Hematopoietic multipotent progenitor cell treated with erythropoietin and hydrocortisone succinate and interleukin-3 and kit ligand, for 4 days (in vitro differentiated cells): ENCODE measurements at regions not wholly inside any gene's neighbourhood (a gene's known extent, or its start where the extent isn't known, plus 50 kb on each side); places are given as distances from the start of the nearest gene placed in this dataset.

ENCODE experiments used
- DNase-seq: peaks from one replicate; pipeline ENCODE4 v3.0.0-alpha.2; 2015

DNA sequence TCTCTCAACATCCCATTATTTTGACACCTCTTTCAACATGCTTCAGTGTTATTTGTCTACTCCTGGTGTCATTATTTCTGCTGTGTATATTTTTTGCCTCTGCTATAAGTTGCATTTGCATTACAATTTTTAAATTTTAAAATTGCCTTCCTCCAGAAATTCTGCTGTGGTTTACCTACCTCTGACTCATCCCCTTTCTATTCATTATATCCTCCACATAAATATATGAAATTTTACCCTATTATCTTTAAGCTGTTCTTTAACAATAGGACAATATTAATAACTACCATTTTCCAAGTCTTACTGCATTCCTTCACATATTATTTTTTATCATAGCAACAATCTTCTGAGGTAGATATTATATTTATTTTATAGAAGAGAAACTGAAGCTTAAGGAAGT, 178.1 kb upstream of the NRIP1 start:
- DNase-seq, result no peak

DNA sequence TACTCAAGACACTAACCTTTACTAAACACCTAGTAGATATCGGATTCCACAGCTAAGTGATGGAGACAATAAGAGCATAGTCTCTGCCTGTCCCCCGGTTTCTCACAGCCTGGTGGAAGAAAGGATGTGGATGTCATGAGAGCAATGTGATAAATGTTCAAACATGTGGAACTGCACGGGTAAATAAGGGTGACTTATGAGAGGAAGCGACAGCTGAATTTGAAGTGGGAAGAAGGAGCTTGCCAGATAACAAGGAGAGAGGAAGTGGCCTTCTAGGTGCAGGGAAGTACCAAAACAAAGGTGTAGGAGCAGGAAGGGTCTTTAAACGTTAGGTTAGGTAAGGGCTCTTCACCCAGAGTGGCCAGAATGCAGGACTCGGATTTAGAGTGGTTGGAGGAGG, 178.6 kb upstream of the NRIP1 start:
- DNase-seq, result peak; percentile 9

DNA sequence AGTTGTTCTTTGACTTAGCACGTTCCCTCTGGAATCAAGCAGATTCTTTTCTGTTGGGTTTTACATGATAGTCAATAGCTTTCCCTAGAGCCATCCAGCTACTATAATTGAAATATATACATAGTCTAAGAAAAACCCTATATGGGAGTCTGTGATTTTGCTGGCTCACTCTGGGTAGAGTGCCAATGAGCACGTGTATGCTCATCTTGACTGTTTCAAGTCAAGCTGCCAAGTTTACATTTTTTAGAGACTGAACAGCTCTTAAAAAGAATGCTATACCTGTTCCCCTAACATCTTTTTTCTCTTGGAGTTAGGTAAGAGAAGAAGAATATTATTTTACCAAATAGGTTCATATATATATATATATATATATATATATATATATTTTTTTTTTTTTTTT, 182.8 kb upstream of the NRIP1 start:
- DNase-seq, result no peak

DNA sequence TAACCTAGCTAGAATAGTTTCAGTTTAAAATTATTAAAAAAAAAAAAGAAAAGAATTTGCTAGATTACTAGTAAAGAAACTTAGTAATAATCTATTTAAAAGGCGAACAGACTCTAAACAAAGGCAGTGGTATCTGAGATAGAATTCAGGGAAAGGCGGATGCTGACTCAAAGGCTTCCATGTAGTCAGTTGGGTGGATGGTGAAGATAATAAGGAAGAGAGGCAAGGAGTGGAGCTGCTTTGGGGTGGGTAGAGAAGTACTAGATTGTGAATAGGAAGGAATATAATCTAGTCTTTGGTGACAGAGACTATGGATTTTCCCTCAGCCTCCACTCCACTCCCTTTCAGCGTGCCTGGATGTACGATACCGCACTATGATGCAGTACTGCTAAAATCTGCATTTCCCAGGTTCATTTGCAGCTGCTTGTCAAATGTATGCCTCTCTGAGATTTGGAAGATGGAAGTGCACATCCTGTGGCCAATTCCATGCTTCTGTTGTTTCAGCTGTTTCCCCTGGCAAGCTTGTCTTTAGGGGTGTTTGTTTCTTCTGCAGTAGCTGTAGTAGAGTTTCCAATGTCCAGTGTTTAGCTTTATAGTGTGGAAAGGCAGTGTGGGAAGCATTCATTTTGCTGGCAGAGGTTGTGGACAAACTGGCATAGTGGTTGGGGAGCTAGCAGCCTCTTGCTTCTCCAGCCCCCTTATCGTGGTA, 184.6 kb upstream of the NRIP1 start:
- no peak for DNase-seq

DNA sequence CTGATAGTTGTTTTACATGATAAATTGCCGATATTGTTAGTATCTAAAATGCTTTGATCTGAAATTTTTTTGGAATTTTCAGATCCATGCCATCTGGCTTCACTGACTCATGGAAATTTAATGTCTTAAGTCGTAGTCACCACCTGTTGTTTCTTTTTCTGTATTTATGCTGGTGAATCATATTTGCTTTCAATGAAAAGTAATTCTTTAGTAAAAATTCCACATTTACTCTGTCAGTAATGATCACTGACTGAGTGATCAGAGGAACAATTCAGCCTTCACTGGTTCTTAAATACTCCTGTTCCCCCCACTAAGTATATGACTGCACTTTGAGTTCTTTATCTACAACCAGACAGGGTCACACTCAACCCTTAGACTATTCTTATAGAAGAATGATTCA, 185.6 kb upstream of the NRIP1 start:
- no peak for DNase-seq

DNA sequence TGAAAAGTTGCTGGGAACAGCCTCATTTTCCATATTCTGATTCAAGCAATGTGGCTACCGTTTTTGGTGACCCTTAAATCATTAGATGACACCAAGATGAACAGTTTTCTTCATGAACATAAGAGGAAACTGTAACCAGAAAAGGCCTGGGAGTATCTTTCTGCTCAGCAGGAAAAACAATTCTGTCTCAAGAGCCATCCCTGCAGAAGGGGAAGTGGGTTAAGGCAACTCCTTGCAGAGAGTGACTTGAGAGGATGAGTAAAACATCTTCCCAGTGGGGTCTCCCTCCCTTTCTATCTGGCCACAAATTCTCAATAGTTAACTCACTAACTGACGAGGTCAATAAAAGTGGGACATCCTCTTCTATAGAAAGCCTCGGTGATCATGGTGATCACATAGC, 187.6 kb upstream of the NRIP1 start:
- DNase-seq, result peak; percentile 19

DNA sequence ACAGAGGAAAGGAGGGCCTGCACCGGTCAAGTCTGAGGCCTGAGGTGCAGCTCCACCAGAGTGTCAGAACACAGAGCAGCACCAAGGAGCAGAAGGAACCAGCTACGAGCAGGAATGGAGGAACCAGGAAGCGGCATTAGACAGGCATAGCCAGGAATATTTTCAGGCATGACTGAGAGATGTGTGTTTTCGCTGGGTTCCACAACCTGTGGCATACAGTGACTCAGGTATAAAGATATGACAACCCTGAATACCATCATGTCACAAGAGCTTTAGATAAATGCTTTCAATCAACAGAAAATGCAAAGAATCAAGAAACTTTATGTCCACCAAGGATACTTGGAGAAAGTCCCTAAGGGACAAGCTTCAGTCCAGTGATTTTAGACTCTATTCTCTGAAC, 189.3 kb upstream of the NRIP1 start:
- no peak for DNase-seq

DNA sequence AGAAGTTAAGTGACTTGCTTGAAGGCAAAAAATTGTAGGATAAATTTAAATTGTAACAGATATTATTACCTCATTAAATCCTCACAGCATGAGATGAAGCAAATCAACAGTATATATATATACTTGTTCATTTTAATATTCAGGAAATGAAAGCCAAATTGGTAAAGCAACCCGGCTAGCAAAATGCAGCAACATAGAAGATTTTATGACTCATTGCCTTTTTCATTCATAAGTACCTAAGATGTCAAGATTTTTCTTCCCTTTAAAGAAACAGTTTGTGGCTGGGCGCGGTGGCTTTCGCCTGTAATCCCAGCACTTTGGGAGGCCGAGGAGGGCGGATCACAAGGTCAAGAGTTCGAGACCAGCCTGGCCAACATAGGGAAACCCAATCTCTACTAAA, 190.5 kb upstream of the NRIP1 start:
- no peak for DNase-seq

DNA sequence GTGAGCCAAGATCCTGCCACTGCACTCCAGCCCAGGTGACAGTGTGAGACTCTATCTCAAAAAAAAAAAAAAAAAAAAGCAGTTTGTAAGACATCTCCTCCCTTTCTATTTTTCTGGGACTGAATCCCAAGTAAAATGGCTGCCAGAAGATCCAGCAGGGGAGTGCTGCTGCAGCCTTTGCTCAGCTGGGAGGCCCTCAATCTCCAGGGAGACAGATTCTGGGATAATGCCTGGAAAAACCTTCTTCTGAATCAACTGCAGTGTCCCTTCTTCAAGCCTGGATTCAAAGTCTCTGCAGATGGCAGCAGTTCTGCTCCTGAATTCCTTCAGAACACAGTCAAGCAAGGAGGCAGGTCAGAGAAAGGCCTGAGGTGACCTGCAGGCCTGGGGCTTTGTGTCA, 191.0 kb upstream of the NRIP1 start:
- DNase-seq, result no peak

DNA sequence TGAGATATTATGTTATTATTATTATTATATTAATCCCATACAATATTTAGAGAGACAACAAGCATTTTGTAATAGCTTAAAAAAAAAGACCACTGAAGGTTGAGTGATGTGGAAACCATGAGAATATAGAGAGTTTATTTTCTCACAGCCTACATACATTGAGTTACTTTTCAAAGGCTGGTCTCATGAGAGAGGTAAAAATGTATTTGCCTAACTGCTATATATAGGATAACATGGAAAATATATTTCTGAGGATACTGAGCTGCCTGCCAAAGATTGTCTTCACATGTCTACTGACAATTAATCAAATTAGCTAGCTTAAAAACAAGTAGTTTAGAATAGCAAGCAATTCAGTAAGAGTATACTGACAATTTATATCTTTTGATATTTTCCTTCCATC, 192.2 kb upstream of the NRIP1 start:
- no peak for DNase-seq

DNA sequence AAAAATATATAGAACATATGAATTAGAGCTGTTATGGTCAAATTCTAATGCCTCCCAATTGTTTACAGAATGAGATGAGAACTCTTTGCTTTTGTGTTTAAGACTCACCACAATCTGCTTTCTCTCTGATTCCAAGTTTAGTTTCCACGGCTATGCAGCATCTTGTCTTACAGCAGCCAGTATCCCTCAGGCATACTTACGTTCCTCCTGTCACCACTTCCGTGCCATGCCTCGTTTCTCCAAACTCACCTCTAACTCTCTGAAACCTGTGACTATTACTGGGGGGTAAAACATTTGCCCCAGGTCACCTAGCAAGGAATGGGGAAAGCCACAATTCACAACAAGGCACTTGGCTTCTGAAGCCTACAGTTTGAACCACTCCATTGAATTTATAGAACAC, 192.8 kb upstream of the NRIP1 start:
- DNase-seq, result no peak

DNA sequence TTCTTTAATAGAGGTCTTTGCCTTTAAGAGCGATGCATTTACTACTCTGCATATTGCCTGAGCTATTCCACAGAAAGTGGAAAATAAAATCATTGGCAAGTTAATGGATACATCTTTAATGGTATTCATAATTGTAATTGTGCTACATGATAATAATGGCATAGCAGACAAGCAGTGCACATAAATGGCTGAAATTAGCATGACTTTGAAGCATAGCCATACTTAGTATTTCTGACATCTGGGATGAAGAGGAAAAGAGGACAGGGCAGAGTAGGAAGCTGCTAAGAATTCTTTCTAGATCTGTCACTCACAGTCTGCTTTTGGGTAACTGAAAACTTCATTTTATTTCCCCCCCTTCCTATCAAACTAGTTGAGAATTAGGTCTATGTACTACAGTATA, 195.0 kb upstream of the NRIP1 start:
- no peak for DNase-seq

DNA sequence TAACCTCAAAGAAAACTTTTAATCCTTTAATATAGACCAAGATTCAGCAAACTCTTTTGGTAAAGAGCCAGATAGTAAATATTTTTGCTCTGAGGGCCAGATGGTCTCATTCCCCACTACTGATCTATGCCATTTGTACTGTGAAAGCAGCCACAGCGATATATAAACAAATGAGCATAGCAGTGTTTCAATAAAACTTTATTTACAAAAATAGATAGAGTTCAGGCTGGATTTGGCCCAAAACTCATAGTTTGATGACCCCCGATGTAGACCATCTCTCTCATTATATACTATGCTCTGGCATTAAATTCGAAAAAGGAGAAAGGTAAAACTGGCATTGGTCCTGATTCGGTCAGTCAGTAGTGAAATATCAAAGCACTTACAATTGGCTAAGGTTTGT, 195.8 kb upstream of the NRIP1 start:
- no peak for DNase-seq

DNA sequence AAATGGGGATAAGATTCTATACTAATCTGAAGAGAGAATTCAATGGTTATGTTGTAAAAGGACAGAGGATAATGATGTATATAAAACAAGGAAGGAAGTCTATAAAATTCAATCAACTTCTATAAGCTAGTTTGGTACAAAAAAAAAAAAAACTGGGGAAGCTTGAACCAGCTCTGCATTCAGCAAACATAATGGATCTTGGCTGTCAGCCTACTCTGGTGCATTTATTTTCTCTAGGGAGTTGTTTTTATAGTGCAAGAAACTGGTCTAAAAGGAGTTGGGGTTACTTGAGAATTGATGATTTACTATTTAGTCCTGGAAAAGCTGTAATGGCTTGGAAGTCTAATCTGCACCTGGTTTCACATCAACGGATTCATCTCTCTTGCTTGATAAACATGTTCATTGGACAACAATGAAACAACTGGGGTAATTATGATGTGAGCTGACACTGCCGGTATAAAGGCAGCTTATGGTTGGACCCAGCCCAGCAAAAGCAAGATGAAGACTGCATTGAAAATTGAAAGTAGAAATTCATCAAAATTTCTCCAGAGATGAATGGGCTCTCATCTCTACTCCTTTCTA, 199.4 kb upstream of the NRIP1 start:
- no peak for DNase-seq

DNA sequence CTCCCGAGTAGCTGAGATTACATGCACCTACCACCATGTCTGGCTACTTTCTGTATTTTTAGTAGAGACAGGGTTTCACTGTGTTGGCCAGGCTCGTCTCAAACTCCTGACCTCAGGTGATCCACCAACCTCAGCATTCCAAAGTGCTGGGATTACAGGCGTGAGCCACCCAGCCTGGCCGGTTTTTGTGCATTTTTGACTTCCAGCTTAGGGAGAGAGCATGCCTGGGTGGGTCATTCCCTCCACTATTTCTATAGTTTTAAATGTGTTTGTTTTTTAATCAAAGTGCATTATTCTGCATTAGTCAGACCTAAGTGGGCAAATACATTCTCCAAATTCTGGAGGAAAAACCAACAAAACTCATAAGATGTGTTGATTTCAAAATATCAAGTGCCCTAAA, 207.4 kb upstream of the NRIP1 start:
- DNase-seq, result no peak

DNA sequence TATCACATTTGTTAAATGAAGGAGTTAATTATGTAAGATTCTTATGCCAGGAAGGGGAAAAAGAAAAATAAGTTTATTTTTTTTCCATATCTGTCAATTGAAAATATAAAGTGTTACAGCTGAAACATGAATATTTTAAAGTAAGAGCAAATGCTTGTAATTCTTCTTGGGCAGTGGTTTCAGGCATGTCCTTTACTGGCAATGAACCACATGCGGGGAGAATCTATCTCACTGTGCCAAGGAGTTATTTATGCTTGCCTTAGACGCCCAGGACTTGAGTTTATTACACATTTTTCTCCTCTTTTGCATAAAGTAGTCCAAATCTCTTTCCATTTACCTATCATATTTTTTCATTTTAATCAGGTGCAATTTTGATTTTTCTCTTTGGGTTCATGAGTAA, 207.8 kb upstream of the NRIP1 start:
- no peak for DNase-seq

DNA sequence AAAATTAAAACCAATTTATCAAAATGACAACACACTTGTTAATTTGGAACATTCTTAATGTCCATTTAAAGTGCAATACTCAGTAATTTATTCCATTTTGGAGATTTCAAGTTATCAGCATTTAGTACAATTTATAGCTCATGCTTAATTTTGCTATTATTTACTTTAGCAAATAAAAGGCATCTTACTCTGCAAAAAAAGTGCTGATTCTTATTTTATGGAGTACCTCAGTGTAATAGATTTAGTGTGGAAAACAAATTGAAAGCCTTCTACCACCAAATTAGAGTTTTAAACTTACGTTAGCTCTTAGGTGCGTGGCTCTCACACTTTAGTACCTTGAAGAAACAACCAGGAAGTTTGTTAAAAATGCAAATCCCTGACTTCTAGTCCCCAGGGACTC, 208.4 kb upstream of the NRIP1 start:
- no peak for DNase-seq

DNA sequence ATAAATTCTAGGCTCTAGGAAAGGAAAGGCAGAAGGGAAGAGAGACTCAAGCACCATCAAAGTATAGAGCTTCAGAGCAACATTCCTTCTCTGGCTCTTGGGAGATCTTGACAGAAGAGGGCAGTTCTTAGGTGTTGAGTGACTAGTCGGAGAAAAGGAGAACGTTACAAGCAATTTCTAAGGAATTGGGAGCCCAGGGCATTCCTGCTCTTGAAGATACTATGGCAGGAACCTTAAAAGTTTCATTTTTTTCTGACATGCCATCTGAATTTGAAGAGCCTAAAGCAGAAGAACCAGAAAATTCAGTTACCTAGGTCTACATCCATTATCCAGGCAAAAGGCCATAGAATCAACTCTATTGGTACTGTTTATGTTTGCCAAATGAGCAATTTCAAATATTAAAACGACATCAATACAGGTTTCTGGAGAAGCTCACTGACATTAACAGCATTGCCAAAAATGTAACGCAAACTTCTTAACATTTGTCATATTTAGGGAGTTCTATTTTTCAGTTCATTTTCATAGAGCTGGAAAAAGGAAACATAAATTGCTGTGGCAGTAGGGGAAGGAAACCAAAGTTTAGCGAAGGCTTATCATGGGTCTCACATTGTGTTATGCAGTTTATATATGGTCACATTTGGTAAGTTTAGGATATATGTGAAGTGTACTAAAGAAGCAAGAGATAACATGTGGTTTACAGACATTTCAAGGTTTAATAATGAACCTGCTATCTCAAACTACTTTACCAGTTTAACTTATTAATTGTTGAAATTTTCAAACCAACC, 210.1 kb upstream of the NRIP1 start:
- DNase-seq, result peak; percentile 71

DNA sequence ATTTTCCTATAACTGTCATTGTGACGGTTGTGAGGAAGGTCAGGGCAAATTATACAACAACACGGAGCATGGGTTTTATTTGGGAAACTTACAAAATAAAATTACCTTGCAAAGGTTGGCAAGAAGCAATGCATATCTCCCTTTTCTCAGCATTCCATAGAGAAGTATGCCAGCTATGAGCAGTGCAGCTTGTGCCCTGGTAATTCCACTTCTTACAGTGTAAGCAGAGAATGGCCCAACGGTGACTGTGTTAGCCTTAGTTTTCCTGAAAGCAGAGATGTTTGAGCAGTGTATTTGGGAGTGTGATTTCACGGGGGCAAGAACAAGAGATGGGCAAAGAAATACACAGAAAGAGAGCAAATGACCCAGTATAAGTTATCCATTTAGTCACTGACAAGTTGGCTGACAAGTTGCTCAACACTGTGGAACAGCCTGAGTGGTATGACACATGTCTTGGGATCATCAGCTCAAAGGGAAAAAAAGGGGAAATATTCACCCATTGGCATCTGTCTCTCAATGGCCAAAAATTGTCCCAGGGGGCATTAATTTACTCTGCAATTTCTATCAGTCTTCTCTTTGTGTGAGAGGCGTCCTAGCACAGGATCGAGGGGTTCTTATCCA, 210.9 kb upstream of the NRIP1 start:
- no peak for DNase-seq

DNA sequence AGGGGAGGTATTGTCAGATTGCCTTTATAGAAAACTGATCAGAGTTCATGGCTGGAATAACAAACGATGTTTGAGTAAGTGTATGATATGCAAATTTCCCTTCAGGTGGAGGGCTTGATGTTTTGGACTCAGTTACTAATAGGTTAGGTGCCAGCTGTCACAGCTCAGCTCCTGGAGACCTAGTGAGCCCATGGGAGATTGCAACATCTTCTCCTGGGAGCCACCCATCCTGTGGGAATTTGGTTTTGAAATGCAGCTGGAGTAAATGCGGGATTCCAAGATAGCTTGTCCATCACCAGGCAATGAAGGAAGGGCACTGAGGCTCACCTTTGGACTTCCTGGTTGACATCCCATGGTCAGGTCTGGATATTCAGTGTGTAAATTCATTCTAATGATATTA, 211.4 kb upstream of the NRIP1 start:
- no peak for DNase-seq

DNA sequence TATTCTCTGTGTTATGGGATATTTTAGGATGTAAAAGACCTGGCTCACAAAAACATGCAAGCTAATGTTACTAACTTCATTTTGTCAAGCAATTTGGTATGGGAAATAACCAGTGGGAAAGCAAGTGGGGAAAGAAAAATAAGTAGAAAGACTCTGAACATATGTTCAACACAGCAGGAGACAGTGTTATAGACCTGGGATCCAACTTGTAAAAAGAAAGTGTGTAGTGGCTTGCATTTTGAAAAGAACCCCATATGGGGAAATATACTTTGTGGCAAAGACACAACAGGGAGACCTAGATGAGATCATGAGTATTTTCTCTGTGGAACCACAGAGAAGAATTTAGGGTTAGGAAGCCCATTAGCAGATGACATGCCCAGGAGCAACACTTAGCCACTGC, 212.7 kb upstream of the NRIP1 start:
- DNase-seq, result no peak

DNA sequence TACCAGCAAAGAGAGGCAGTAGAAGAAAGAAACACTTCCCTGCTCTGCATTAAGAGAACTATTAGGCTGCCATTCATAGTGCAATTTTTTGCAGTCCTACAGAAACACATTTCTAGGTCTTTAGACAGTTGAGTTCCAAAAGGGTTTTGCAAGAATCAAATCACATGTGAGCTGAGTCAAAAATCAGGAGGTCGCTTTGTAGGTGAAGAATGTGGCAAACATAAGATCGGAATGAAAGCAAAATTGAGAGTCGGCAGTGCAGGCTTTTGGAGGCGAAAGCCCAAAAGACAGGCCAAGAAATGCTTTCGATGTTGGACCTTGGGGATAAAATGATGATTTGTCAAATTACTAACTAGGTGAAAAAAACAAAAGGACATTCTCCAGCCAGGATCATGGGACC, 213.5 kb upstream of the NRIP1 start:
- DNase-seq, result no peak

DNA sequence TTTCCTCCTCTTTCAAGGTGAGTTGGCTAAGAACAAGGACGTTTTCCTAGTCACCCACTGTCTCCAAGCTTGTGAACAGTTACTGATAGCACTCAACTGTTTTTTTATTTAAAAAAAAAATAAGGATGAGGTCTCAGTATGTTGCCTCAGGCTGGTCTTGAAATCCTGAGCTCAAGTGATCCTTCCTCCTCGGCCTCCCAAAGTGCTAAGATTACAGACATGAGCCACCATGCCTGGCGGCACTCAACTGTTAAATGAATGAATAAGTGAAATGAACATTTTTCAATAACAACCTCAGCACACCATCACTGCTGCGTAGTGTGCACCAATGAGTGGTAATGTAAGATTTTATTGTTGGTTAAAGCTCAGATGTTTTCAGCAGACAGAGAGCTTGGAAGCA, 214.1 kb upstream of the NRIP1 start:
- DNase-seq, result no peak

DNA sequence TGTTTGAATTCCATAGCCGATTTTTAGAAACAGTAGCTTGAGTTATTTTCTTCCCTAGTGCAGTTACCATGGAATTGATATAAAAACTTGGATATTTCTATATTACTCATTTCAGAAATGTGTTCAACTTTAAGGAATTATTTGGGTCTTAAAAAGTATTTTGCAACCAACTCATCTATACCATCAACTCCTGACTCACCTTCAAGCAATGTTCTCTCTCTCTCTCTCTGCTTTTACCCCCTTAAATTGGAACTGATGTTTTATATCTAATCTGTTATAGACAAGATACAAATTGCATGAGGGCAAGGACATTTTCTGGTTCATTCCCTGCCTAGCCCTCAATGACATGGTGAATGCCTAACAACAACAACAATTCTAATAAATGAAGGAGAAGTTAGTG, 214.7 kb upstream of the NRIP1 start:
- no peak for DNase-seq
